Activated T-helper 2 cell treated with anti-CD3 and anti-CD28 coated beads, Interferon-gamma antibody, Interleukin-2, Interleukin-4, amounts not matched to agents 10 μg/mL and 5 μg/mL and 100 μg/mL, durations not matched to agents 14 hours and 24 hours and 36 hours (primary cell): ENCODE measurements at regions not wholly inside any gene's neighbourhood (a gene's known extent, or its start where the extent isn't known, plus 50 kb on each side); places are given as distances from the start of the nearest gene placed in this dataset.
"Not testable (repeated sequence)": the region's sequence is repeated elsewhere in the genome, so short reads cannot be mapped to it uniquely, and the experiment has no call there.

Experiments
- DNase-seq: peaks from one replicate; pipeline ENCODE4 v3.0.0; 2021; ENCODE audit warnings: low spot score
- H3K27ac Mint-ChIP-seq: one replicate; pipeline ENCODE4 v1.8.0; 2021; ENCODE audit warnings: mixed read lengths
- H3K27me3 Mint-ChIP-seq: one replicate; pipeline ENCODE4 v1.8.0; 2021; ENCODE audit warnings: low read depth, mixed read lengths
- H3K36me3 Mint-ChIP-seq: one replicate; pipeline ENCODE4 v1.8.0; 2021; ENCODE audit warnings: low read depth, mixed read lengths
- H3K4me1 Mint-ChIP-seq: one replicate; pipeline ENCODE4 v1.8.0; 2021; ENCODE audit warnings: low read depth, mixed read lengths
- H3K4me3 Mint-ChIP-seq: one replicate; pipeline ENCODE4 v1.8.0; 2021; ENCODE audit warnings: low read depth, mild to moderate bottlenecking, moderate library complexity, mixed read lengths
- H3K9me3 Mint-ChIP-seq: one replicate; pipeline ENCODE4 v1.8.0; 2021; ENCODE audit warnings: mixed read lengths
- intact Hi-C: fragments of 100-400 bp; cut with micrococcal nuclease; formaldehyde crosslinking; loops from one replicate; pipeline ENCODE4 v1.15.1; 2023

DNA sequence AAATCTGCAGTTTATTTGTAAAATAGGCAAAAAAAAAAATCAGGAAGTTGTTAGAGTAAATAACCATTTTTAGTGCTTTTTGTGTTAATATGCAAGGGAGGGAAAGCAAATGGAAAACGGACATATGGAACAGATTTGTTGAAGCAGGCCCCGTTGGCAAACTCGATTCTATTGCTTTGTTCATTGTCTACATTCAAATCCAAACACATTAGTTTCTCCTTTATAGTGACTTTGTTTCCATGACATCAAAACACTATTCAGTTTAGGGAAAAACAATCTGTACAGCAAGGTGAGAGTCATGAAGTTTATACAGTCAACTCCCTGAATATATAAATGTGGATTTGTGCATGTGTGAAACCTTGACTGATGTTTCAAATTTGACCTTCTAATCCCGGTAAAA lies 142.2 kb downstream of the FAM47A start:
- intact Hi-C loops = no loop called here
- no peaks in the 10 kb centered on the region for H3K36me3 Mint-ChIP-seq
- H3K9me3 Mint-ChIP-seq = peaks cover 24% of the 10 kb centered on the region
- H3K4me3 Mint-ChIP-seq = no peak overlapping the region
- H3K4me1 Mint-ChIP-seq = no peaks in the 10 kb centered on the region
- no peaks in the 10 kb centered on the region for H3K27me3 Mint-ChIP-seq
- H3K27ac Mint-ChIP-seq = no peak overlapping the region
- no peak for DNase-seq

DNA sequence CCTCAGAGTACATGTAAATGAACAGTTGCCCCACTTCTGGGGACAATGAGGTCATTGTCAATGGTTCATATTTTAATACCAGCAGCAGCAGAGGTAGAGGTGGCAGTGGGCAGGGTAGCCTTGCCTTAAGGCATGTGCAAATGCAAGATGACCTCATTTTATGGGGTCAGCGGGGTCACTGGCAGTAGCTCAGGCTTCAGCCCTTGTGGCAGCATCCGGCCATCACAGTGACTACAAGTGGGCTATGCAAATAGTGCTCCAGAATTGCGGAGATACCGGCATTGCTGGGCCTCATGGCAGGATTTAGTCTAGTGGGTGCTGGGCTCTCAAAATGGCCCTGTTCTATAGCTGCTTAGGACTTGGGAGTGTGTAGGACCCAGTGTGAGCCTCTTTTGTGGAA lies 144.7 kb downstream of the FAM47A start:
- Mint-ChIP-seq H3K27ac (no peak overlapping the region), H3K36me3 (no peaks in the 10 kb centered on the region), H3K27me3 (no peaks in the 10 kb centered on the region), H3K9me3 (peaks cover 18% of the 10 kb centered on the region), H3K4me1 (no peaks in the 10 kb centered on the region), H3K4me3 (no peak overlapping the region)
- DNase-seq = no peak
- intact Hi-C loops = no loop called here

DNA sequence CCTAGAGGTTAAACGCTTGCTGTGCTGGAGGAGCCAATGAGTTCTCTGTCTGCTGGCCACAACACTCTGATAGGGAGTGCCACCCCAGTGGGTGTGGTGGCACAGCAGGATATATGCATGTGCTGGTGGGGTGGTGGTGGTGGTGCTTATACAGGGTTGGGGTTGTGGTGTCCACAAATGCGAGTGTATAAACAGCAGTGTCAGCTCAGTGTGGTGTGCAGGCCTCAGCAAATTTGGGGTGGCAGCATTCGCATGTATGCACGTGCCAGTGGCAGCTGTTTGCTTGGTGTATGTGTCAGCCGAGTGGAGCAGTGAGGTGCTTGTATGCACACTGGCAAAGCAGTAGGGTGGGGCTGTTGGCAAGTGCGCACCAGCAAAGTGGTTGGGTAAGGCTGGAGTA lies 157.4 kb downstream of the FAM47A start:
- no peak for DNase-seq
- Mint-ChIP-seq H3K9me3 (peaks cover 8% of the 10 kb centered on the region), H3K36me3 (no peaks in the 10 kb centered on the region), H3K4me1 (no peaks in the 10 kb centered on the region), H3K27me3 (no peaks in the 10 kb centered on the region), H3K27ac (no peak overlapping the region), H3K4me3 (no peak overlapping the region)
- intact Hi-C loops = no loop called here

DNA sequence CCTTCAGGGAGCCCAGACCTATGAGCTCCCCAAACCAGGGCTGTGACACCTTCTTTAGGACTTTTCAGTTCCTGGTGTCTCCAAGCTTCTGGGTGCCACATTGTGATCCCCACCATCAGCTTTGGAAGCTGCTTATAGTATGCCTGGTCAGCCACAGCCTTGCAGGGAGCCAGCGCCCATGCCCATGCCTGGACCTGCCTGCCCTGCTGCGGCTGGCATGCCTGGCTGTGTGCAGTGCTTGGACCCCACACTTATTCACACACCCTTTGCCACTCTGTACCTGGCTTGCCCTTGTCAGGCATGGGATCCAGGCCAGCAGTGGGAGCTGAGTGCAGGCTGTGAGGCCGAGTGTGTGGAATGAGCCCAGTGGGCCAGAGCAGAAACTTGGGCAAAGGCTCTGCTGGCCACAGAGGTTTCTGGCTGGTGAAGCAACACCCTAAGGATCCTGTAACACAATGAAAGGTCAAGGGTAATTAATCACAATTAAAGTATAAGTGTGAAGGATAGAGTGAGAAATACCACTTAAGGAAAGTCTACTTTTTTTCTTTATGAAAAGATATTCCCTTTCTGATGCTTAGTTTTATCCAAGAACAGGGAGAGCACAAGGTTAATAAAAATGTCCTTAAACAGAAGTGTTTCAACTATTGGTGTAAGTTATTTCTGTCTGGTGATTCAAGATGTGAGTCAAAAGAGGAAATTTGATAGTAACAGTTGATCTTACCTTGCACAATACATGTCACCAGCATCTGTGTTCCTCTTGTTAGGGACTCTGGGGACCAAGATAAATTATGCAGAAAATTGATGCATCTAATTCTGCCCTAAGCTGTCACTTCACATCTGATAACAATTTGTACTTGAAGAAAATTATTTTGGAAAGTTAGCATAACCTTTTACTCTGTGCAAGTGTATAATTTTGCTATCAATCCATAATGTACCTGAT lies 161.8 kb downstream of the FAM47A start:
- no peaks in the 10 kb centered on the region for H3K27me3 Mint-ChIP-seq
- intact Hi-C loops = no loop called here
- H3K9me3 Mint-ChIP-seq = peaks cover 4% of the 10 kb centered on the region
- H3K4me3 Mint-ChIP-seq = no peak overlapping the region
- DNase-seq = no peak
- no peaks in the 10 kb centered on the region for H3K4me1 Mint-ChIP-seq
- H3K27ac Mint-ChIP-seq = no peak overlapping the region
- no peaks in the 10 kb centered on the region for H3K36me3 Mint-ChIP-seq

DNA sequence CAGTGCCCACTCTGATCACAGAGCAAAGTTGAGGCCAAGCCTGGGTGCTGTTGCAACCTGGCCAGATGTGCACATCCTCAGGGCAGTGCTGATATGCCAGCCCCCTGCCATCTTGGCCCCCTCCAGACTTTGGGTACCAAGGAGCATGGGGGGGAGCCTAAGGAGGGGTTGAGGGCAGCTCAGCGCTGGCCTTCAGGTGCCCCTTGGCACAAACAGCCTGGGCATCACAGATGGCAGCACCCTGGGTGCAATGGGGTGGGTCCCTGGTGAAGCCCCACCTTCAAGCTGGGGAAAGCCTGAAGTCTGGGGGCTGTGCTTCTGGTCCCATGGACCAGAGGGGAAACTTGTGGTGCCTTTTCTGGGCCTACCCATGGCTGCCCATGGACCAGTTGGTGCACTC lies 163.0 kb downstream of the FAM47A start:
- peaks cover 4% of the 10 kb centered on the region for H3K9me3 Mint-ChIP-seq
- no peak overlapping the region for H3K27ac Mint-ChIP-seq
- intact Hi-C loops = no loop called here
- H3K27me3 Mint-ChIP-seq = no peaks in the 10 kb centered on the region
- H3K4me3 Mint-ChIP-seq = no peak overlapping the region
- no peaks in the 10 kb centered on the region for H3K4me1 Mint-ChIP-seq
- DNase-seq = no peak
- no peaks in the 10 kb centered on the region for H3K36me3 Mint-ChIP-seq

DNA sequence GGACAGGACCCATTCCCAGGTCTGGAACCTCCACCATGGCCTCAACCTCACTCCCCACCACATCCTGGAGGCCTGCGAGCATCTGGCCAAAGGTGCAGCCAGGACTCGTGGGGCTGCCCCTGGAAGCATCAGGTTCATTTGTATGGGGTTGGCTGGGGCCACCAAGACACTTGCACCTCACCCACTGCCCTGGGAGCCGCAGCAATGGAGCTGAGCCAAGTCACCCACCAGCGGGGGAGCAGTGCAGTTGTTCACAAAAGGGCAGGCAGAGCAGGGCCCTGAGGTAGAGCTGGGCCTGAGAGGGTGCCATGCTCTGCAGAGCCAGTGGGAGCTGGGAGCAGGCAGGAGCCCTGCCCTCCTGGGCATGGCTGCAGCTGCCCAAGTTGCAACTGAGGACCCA lies 163.5 kb downstream of the FAM47A start:
- Mint-ChIP-seq H3K4me3 (no peak overlapping the region), H3K36me3 (no peaks in the 10 kb centered on the region), H3K27ac (no peak overlapping the region), H3K27me3 (no peaks in the 10 kb centered on the region), H3K4me1 (no peaks in the 10 kb centered on the region), H3K9me3 (peaks cover under 1% of the 10 kb centered on the region)
- DNase-seq = no peak
- intact Hi-C loops = no loop called here

DNA sequence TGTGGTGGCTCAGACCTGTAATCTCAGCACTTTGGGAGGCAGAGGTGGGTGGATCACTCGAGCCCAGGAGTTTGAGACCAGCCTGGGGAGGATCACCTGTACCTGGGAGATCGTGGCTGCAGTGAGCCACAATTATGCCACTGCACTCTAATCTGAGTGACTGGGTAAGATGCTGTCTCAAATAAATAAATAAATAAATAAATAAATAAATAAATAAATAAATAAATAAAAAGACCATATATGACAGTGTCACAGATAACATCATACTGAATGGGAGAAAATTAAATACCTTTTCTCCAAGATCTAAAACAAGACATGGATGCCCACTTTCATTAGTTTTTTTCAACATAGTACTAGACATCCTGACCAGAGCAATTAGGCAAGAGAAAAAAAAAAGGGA lies 182.8 kb downstream of the FAM47A start:
- no peaks in the 10 kb centered on the region for H3K36me3 Mint-ChIP-seq
- no peaks in the 10 kb centered on the region for H3K27me3 Mint-ChIP-seq
- no peak for DNase-seq
- no peak overlapping the region for H3K27ac Mint-ChIP-seq
- H3K4me3 Mint-ChIP-seq = no peak overlapping the region
- intact Hi-C loops = no loop called here
- no peaks in the 10 kb centered on the region for H3K4me1 Mint-ChIP-seq
- peaks cover 14% of the 10 kb centered on the region for H3K9me3 Mint-ChIP-seq

DNA sequence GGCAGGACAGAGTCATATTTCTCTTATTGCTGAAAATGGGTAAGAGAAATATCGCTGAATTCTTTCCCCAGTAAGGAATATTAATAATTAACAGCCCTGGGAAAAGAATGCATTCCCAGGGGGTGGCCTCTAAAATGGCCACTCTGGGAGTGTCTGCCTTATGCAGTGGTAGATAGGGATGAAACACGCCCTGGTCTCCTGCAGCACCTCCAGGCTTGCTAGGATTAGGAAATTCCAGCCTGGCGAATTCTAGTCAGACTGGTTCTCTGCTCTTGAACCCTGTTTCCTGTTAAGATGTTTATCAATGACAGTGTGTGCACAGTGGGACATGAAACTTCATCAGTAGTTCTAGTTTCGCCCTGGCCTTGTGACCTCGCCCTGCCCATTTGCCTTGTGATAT lies 205.9 kb downstream of the FAM47A start:
- H3K36me3 Mint-ChIP-seq, intact Hi-C loops, H3K27ac Mint-ChIP-seq, H3K4me3 Mint-ChIP-seq, DNase-seq, H3K27me3 Mint-ChIP-seq, H3K4me1 Mint-ChIP-seq: not testable (repeated sequence)
- peaks cover 14% of the 10 kb centered on the region for H3K9me3 Mint-ChIP-seq

DNA sequence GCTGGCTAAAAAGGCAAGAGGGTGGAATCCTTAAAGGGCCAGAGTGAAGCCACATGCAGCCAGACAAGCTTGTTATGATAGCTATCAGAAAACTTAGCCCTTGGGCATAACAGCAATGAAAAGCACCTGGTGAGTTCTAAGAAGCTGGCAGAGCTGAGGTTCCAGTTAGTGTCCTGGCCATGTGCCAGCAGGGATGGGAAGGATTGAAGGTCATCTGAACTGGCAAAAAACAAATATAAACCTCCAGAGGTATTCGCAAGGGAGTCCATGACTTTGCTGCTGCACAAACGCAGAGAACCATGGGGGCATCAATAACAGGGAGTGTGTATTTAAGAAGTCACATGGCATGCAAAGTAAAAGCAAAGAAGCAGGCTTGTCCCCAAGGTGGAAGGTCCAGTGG lies 208.9 kb downstream of the FAM47A start:
- Mint-ChIP-seq H3K4me1 (no peaks in the 10 kb centered on the region), H3K36me3 (no peaks in the 10 kb centered on the region), H3K27me3 (no peaks in the 10 kb centered on the region), H3K4me3 (no peak overlapping the region), H3K9me3 (peaks cover 14% of the 10 kb centered on the region), H3K27ac (no peak overlapping the region)
- intact Hi-C loops = no loop called here
- DNase-seq = no peak

DNA sequence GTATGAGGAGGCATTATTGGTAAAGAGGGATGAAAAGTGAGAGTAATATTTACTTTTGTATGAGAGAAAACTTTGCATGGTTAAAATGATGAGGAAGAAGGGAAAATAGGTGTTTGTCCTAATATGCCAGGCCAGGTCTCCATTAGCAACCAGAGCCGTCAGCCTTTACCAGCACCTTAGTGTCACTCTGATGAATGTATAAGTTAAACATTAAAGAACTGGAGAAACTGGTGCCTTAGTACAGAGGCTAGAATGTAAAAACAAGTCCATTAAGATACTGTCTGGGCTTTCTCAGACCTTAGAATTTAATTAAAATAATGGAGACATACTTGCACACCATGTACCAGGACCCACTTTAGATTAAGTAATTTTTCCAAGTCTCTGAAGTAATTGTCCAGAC lies 222.3 kb downstream of the FAM47A start:
- H3K27me3 Mint-ChIP-seq = no peaks in the 10 kb centered on the region
- no peak for DNase-seq
- H3K27ac Mint-ChIP-seq = no peak overlapping the region
- intact Hi-C loops = no loop called here
- H3K4me3 Mint-ChIP-seq = no peak overlapping the region
- peaks cover 9% of the 10 kb centered on the region for H3K9me3 Mint-ChIP-seq
- H3K36me3 Mint-ChIP-seq = no peaks in the 10 kb centered on the region
- no peaks in the 10 kb centered on the region for H3K4me1 Mint-ChIP-seq

DNA sequence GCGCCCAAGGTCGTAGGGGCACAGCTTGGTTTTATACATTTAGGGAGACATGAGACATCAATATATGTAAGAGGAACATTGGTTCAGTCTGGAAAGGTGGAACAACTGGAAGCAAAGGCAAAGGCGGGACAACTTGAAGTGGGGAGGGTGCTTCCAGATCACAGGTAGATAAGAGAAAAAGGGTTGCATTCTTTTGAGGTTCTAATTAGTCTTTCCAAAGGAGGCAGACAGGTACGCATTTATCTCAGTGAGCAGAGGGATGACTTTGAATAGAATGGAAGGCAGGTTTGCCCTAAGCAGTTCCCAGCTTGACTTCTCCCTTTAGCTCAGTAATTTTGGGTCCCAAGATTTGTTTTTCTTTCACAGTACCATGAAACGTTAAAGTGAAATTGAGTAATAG lies 223.2 kb downstream of the FAM47A start:
- intact Hi-C loops = no loop called here

DNA sequence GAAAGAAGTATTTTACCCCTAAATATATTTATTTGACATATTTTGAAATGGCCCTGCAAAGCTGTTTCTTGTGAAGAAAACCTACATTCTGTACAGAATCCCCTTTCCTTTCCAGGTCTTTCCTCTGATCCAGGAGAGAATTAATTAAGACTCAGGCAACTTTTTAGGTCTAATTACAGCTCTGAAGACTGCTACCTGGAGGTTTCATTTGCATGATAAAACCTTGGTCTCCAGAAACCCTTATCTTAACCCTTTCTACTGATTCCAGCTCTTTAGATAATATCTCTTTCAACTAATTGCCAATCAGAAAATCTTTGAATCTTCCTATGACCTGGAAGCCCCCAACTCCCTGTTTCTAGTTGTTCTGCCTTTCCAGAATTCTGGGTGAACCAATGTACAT lies 224.0 kb downstream of the FAM47A start:
- H3K27ac Mint-ChIP-seq = no peak overlapping the region
- H3K4me1 Mint-ChIP-seq = no peaks in the 10 kb centered on the region
- peaks cover 9% of the 10 kb centered on the region for H3K9me3 Mint-ChIP-seq
- no peaks in the 10 kb centered on the region for H3K36me3 Mint-ChIP-seq
- no peak overlapping the region for H3K4me3 Mint-ChIP-seq
- no peak for DNase-seq
- intact Hi-C loops = no loop called here
- no peaks in the 10 kb centered on the region for H3K27me3 Mint-ChIP-seq

More for the DNA sequence above, 223.2 kb downstream of the FAM47A start:
- Mint-ChIP-seq H3K4me1 (no peaks in the 10 kb centered on the region), H3K4me3 (no peak overlapping the region), H3K27me3 (no peaks in the 10 kb centered on the region), H3K9me3 (peaks cover 9% of the 10 kb centered on the region), H3K27ac (no peak overlapping the region), H3K36me3 (no peaks in the 10 kb centered on the region)
- DNase-seq = no peak

DNA sequence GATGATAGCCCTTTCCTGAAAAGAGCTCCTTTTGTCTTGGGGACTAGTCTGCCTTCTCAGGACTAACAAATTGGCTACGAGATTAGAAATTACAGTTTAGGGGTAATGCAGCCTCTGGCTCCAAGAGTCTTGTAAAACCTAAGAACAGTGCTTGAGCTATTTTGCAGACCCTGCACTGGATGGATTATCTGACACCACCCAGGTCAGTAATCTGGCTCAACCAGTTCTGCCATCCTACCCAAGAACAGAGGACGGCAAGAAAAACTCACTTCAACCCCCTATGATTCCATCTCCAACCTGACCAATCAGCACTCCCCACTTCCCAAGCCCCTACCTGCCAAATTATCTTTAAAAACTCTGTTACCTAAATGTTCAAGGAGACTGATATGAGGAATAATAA lies 225.1 kb downstream of the FAM47A start:
- intact Hi-C loops = no loop called here
- Mint-ChIP-seq H3K4me1 (no peaks in the 10 kb centered on the region), H3K27me3 (no peaks in the 10 kb centered on the region), H3K9me3 (peaks cover 13% of the 10 kb centered on the region), H3K27ac (no peak overlapping the region), H3K4me3 (no peak overlapping the region), H3K36me3 (no peaks in the 10 kb centered on the region)
- no peak for DNase-seq
